ENCODE measurements at regions not wholly inside any gene's neighbourhood (a gene's known extent, or its start where the extent isn't known, plus 50 kb on each side); places are given as distances from the start of the nearest gene placed in this dataset.
"Not testable (repeated sequence)": the region's sequence is repeated elsewhere in the genome, so short reads cannot be mapped to it uniquely, and the experiment has no call there.

DNA sequence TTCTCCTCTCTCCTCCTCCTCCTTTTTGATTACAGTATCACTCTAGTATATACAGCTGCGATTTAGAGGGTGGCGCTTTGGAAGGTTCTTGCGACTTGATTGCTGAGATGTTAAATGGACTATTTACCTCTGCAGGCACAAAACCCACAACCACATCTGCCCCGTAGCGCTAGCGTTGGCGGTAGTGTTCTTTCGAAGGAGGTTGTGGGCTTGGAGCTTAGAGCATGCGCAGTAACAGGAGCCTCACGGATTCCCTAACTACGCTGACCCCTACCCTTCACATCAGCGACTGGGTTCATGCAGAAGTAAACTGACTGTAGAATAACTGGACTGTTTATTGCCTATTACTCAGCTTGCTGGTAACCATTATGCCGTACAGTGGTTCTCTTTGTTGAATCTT is 58.0 kb downstream of the CGGBP1 start:
- DNase-seq, result no peak

DNA sequence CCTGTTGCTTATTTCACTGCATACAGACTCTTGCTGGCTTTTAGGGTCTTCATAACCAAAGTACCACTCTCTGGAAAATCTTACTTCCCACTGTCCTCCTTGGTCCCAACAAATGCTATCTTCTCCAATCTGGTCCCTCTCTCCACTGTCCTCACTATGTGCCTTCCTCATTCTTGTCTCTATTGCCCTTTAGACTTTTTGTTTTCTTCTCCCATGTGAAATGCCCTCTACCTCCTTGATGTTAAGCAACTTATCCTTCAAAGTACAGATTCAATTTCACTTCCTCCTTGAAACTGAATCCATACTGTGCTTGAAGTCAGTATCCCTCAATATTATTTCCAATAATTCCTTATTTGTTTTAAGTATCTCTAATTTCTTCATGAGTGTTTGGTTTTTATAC is 60.8 kb downstream of the CGGBP1 start:
- DNase-seq, result no peak

DNA sequence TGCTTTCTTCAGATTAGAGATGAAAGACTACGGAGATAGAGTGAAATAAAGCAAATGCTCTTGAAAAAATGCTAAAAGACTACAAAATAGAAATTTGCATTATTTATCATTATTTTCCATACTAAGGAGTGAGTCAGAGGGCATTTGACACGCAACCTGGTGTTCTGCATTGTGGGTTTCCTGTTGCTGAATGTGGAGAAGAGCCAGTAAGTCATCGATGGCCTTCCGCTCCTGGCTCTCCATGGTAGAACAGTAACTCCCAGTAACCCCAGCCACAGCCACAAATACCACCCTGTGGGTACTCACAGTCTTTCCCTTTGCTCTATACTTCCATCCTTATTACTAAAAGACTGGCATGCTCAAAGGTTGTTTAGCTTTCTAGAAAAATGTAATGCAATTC is 61.5 kb downstream of the CGGBP1 start:
- no peak for DNase-seq

DNA sequence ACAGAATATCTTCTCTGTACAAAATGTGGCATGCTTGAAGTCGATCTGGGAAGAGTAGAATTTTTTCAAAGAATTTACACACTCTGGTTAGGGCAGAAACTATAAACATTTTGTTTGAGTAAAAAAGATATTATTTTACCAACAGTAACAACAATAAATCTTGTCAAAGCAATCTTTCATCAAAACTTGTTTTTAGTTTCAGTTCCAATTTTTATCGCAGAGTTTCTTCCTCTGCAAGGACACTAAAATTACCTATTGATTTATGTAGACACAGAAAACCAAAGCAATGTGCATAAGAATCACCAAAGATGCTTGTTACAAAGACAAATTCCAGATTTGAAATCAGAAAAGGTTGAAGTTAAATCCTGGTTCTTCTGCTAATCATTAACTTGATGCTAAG is 61.9 kb downstream of the CGGBP1 start:
- no peak for DNase-seq

DNA sequence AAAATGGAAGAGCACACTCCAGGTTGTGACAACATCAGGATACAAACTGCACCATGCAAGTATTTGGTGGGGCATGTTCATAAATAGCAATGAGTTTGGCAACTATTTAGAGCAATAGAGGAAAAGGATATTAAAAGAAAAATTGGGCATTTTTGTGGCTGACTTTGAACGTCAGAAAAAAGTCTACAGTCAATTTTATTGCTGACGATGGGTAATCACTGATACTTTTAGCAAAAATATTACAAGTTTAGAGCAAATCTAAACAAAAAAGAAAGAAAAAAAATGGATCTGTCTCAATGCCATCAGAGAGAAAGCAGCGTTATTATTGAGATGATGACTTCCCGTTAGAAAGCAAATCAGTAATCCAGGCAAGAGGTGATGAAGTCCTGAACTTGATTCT is 65.2 kb downstream of the CGGBP1 start:
- no peak for DNase-seq

DNA sequence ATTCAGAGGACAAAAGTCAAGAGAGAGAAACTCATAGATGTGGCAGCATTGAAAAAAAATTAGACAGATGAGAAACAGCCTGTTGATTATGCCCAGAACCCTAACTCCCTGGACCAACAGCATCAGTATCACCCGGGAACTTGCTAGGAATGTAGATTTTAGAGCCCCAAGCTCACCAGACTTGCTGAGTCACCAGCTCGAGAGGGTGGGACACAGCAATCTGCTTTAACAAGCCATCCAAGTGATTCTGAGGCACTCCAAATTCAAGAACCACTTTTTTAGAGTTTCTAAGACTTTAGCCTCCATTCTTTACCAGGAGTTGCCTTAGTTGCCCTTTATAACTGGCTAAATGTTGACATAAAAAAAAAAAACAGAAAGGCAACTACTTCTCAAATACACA is 70.9 kb downstream of the CGGBP1 start:
- DNase-seq, result peak; percentile 12

DNA sequence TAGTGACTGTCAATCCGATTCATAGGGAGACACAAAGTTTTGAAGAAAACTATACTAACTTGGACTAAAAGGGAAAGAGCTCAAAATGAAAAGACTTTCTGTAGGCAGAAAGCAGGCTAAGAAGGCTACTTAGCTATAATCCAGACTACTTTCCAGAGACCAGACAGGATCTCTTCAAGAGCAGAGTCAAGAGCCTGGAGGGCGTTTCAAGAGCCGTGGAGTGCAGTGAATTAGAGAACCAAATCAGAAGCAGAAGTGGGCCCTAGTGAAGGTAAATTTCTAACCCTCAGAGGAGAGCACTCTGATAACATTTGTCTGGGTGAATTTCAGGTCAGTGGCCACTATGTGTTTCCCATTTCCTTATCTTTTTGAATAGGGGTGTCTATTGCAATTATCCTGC is 76.4 kb downstream of the CGGBP1 start:
- DNase-seq, result no peak

DNA sequence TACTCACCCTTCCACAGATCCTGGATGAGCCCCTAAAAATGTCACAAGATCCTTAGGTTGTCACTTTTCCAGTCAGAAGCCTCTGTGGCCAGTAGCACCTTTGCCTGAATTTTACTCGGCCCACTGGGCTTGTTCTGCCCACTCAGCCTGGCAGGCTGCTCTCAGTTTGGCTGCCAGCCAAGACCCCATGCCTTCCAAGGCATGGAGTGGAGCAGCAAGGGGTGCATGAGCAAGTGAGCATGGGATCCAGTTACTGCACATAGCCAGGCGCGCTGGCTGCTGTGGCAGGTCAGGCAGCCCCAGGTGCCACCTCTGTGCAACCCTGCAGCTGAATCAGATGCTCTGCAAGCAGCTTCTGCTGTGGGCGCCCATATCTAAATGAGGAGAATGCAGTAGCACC is 79.3 kb downstream of the CGGBP1 start:
- no peak for DNase-seq

DNA sequence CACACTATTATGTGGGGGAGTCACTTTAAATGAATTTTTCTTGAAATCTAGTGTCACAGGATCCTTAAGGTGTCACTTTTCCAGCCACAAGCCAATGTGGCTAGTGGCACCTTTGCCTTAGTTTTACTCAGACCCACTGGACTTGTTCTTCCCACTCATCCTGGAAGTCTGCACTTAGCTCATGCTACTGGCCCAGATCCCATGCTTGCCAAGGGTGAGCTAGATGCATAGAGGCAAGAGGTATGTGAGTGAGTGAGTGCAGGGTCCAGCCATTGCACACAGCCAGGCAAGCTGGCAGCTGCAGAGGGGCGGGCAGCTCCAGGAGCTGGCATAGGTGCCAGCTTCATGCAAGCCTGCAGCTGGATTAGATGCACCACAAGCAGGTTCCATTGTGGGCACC is 81.0 kb downstream of the CGGBP1 start:
- no peak for DNase-seq

DNA sequence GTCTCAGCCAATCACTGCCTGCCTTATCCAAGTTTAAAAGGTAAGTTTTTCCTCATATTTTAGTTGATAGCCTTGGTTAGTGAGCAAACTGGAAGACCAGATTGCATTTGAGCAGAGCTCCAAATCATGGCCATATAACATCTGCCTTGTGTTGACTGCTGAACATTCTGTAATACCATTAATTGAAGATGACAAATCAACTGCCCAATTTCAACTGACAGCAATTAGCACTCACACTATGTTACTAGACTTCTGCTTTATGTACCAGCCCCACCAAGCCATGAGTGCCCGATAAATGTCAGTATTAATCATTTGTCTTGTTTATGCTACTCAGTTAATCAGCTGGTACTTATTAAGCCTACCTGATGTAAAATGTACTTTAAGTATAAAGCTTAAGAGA is 83.1 kb downstream of the CGGBP1 start:
- DNase-seq, result no peak

DNA sequence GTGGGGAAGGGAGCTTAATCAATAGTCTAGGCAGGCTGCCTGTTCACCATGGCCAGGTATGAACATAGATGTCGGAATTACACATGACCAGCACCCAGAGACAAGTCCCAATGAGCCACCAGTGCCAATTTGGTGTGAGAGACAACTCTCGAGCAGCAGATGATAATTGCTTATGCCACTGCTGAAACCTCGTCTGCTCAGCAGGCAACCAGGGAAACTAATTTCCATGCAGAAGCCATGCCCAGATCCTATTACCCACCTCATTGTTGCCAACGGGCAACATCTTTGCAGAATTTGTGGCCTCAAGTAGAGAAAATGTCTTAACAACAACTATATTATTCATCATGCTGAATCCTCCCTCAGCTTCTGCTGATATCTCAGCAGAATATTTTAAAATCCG is 84.9 kb downstream of the CGGBP1 start:
- no peak for DNase-seq

DNA sequence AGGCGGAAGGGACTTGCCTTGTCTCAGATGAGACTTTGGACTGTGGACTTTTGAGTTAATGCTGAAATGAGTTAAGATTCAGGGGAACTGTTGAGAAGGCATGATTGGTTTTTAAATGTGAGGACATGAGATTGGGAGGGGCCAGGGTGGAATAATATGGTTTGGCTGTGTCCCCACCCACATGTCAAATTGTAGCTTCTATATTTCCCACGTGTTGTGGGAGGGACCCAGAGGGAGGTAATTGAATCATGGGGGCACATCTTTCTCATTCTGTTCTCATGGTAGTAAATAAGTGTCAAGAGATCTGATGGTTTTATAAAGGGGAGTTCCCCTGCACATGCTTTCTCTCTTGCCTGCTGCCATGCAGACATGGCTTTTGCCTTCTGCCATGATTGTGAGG is 89.2 kb downstream of the CGGBP1 start:
- no peak for DNase-seq

DNA sequence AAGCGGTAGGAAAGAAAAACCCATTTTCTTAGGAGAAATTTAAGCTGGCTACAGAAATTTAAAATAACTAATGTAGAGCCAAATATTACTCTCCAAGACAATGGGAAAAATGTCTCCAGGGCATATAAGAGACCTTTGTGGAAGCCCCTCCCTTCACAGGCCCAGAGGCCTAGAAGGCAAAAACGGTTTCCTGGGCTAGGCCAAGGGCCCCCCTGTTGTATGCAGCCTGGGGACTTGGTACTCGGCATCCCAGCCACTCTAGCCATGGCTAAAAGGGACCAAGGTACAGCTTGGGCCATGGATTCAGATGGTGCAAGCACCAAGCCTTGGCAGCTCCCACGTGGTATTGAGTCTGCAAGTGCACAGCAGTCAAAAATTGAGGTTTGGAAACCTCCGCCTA is 90.1 kb downstream of the CGGBP1 start:
- no peak for DNase-seq

DNA sequence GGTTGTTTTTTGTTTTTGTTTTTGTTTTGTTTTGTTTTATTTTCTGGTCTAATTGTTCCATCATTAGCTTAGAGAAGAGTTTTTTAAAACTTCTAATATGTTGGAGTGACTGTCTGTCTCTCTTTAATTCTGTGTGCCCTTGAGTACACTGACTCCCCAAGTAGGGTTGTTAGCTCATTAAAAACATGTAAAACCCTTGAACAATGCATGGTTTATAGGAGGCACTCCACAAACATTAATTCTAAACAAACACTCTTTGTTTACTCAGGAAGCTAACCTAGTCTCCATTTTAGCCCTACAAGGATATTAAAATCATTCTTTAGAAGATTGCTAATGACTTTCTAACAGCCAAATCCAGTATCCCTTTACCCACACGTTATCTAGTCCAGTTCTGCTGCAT is 100.5 kb downstream of the CGGBP1 start:
- DNase-seq, result no peak

DNA sequence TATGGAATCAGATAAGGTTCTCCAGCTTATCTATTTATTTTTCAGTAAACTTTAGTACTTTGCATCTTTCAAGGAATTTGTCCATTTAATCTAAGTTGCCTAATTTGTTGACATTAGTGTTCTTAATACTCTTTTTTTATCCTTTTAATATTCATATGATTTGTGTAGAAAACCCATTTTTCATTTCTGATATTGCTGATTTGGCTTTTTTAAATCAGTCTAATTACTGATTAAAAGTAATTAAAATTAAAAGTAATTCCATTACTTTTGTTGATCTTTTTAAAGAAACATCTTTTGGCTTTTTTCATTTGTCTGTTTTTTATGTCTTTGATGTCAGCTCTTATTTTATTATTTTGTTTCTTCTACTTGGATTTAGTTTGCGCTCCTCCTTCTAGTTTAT is 101.2 kb downstream of the CGGBP1 start:
- no peak for DNase-seq

DNA sequence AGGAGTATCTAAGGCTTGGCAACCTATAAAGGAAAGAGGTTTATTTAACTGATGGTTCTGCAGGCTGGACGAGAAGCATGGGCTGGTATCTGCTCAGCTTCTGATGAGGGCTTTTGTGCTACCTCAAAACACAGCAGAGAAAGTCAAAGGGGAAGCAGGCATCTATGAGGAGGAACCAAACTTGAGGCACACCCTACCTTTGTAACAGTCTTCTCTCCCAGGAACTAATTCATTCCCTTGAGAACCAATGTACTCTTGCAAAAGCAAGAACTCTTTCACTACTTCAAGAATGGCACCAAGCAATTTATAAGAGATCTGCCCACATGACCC is 109.0 kb downstream of the CGGBP1 start:
- DNase-seq, result no peak

DNA sequence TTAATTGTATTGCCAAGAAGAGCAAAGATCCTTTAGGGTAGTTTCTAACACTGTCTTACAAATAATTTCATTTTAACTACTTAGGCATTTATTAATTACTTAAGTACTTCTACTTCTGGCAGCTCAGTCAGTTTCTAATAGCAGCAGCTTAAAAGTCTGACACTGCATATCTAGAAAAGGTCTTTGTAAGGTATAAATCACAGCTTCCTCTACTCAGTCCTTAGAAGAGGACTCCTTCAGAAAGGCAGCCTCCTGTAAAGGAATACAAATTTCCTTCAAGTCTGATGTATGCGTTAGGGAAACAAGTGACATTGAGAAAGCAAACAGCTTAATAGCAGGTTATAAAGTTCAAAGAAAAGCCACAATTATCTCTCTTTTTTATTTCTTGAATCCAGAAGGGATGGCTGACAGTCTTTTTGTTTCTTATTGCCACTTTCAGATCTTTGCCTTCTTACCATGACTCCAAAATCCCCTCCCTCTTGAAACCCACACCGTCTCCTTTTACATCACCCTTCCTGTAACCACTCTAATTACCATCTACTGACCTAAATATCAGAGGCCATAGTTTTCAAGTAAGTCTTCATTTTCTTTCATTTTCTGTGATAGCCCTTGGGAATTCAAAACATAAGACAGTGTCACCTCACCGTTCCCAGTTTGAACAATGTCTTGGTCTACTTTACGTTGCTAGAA is 109.5 kb downstream of the CGGBP1 start:
- no peak for DNase-seq

DNA sequence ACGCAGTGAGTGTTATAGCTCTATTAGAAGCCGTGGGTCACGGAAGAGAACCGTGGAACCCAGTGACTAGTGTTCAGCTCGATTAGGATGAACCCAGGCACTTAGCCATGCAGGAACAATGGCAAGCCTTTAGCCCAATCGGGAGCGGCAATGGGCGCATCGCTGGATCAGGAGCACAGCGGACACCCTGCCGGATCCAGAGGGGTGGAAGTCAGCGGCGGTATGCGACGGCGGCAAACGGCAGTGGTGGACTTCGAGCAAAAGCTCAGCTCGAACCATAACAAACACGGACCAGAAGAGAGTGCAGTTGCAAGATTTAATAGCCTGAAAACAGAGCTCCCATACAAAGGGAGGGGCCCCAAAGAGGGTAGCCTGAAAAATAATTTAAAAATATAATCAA is 112.8 kb downstream of the CGGBP1 start:
- not testable (repeated sequence) for DNase-seq

DNA sequence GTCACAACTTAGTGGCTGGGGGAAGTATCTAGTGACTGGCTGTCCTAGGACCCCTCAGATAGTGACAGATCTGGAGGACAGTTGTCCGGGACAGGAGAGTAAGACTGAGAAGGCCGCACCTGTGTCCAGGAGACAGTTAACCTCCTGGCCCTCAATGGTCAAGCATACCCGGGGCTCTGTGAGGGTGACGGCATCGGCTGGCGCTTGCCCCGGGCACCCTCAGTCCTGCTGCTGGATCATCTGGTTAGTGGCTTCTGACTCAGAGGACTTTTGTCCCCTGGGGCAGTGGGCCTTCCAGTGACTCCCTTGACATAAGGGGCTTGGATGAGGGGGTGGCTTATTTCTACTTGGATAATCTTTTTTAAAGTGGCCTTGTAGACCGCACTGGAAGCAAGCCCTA is 116.5 kb downstream of the CGGBP1 start:
- not testable (repeated sequence) for DNase-seq

DNA sequence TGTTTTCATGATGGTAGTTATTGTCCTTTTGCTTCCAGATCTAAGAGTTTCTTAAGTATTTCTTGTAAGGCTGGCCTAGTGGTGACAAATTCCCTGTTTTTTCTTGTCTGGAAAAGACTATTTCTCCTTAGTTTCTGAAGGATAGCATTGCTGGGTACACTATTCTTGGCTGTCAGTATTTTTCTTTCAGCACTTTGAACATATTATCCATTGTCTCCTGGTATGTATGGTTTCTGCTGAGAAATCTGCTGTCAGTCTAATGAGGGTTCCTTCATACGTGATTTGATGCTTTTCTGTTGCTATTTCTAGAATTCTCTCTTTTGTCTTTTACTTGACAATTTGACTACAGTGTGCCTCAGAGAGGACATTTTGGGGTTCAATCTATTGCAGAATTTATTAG is 134.3 kb downstream of the CGGBP1 start:
- DNase-seq, result no peak

DNA sequence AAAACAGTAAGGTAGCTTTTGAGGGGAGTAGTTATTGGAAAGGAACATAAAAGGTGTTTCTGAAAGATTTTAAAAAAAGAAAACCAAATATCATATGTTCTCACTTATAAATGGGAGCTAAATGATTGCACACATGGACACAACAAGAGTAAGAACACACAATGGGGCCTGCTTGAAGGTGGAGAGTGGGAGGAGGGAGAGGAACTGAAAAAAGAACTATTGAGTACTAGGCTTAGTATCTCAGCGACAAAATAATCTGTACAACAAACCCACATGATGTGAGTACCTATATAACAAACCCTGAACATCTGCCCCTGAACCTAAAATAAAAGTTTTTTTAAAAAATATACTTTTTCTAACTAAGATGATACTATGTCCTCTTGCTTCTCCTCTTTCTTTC is 138.3 kb downstream of the CGGBP1 start:
- DNase-seq, result no peak

DNA sequence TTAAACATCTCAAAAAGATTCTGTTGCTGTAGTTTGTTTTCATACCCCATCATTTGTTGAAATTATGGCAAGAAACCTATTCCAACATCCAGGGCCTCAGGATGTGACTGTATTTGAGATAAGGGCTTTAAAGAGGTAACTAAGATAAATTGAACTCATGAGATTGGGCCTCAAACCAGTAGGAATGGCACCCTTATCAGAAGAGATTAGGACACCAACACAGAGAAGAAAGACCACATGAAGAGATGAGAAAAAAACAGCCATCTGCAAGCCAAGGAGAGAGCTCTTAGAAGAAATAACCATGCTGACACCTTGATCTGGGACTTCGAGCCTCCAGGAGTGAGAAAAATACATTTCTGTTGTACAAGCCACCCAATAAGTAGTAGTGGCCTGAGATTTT is 157.7 kb downstream of the CGGBP1 start:
- DNase-seq, result no peak

DNA sequence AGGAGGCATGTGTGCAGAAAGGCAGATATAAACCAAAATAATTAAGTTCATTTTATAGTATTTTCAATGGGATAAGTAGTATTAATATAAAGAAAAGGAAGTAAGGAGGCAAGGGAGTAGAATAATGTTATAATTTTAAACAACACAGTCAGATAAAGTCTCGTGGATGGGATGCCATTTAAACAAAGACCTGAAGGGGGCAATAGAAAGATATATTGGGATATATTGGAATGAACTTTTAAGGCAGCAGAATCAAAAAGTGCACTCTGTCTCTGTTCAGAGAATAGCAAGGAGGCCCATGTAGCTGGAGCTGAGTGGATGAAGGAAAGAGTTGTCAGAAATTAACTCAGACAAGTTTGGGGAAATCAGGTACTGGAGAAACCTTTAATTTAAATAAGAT is 158.7 kb downstream of the CGGBP1 start:
- no peak for DNase-seq

DNA sequence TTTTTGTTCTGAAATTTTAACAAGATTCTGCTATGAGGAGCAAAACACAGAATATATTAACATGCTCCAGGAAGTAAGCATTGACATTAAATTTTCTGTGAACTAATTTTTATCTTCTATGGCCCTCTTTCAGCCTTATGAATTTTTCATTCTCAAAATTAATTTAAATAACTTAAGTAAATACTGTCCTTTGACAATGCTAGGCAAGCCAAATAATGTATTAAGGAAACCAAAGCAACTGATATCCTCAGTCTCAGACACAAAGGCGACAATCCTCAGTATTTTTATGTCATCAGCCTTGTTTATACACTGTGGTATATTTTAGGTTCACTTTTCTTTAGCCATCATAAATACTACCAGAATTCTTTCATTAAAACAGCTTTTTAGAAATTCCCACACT is 159.8 kb downstream of the CGGBP1 start:
- DNase-seq, result no peak

DNA sequence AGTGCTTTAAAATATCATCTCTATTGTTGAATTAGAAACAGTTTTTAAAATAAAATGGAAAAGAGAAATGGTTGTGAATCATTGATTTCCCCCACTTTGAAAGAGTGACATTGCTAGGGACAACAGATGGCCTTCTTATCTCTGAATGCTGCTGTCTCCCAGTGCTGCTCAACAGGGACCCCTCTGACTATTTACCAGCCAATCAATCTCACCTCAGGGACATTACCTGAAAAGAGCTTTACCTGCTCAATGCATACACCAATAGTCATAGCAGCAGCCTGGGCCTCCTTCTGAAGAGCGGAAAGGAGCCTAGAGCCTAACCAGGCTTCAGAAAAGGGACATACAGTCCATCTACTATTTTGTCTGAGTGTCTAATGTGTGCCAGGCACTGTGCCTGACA is 162.8 kb downstream of the CGGBP1 start:
- no peak for DNase-seq

DNA sequence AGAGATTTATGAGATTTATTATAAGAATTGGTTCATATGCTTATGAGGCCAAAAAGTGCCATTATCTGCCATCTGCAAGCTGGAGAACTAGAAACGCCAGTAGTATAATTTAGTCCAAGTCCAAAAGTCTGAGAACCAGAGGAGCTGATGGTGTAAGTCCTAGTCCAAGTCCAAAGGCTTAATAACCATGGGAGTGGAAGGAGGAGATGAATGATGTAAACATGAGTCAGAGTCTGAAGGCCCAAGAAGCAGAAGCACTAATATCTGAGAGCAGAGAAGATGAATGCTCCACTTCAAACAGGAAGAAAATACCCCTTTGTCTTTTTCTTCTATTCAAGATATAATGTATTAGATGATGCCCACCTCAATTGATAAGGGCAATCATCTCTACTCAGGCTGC is 185.7 kb downstream of the CGGBP1 start:
- DNase-seq, result peak; percentile 40
